ENCODE measurements at regions not wholly inside any gene's neighbourhood (a gene's known extent, or its start where the extent isn't known, plus 50 kb on each side); places are given as distances from the start of the nearest gene placed in this dataset.

DNA sequence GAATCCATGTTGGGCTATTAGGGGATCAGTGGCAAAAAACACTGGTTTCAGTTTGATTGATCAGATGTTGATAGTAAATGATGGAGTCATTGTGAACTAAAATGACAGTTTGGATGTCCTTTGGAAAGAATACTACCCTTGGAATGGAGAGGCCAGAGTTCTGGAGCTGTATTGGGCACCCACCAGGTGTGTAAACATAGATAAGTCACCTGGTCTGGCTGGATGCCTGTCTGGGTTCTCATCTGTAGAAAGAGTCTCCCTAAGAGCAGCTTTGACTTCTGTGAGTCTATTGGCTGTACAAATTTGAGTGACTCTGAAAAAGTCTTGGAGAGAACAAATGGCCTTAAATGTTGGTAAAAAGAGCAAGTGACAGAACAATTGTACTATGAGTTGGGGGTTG is 115.0 kb downstream of the SCP2D1 start:
- TF ChIP-seq FOXJ3 (CRISPR knock-in tag; IDR thresholded peaks at IDR 0.05; ENCODE audit: borderline replicate concordance) (no peak), CTCF (IDR thresholded peaks at IDR 0.05) (no peak)
- TF ChIP-seq, protein P1, sequence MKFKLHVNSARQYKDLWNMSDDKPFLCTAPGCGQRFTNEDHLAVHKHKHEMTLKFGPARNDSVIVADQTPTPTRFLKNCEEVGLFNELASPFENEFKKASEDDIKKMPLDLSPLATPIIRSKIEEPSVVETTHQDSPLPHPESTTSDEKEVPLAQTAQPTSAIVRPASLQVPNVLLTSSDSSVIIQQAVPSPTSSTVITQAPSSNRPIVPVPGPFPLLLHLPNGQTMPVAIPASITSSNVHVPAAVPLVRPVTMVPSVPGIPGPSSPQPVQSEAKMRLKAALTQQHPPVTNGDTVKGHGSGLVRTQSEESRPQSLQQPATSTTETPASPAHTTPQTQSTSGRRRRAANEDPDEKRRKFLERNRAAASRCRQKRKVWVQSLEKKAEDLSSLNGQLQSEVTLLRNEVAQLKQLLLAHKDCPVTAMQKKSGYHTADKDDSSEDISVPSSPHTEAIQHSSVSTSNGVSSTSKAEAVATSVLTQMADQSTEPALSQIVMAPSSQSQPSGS (CRISPR knock-in tag; IDR thresholded peaks at IDR 0.05; ENCODE audit: borderline replicate concordance, low read depth) = no peak

All from WTC11 (cell line).